GM04503 (cell line): ENCODE measurements at regions not wholly inside any gene's neighbourhood (a gene's known extent, or its start where the extent isn't known, plus 50 kb on each side); places are given as distances from the start of the nearest gene placed in this dataset.

Source experiments
- DNase-seq: peaks from one replicate; pipeline ENCODE4 v3.0.0-alpha.2; 2012; ENCODE audit warnings: low read depth

DNA sequence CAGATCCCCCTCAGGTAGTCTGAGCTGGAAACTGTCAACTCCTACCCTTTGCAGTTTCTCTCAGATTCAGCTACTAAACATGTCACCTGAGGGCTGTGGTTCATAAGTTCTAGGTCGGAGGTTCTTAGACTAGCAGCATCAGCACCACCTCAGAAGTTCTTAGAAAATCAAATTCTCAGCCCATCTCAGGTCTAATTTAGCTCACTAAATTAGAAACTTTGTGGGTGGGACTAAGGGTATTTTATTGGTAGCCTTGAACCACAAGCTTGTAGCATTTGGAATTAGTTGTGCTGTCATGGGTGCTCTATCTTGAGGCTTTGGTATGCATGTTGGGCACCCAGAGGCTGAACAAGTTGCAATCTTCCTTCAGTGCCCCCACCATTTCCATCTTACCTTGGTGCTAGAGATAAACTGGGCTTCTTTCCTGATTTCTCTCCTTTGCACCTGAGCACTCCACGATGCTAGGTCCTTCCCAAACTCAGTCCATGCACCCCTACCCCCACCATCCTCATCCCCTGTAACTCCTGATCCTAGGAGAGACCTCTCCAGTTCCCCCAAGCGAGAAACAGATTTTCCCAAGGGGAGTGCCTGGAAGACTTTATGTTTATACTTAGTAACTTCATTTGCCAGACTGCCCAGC is 54.2 kb downstream of the S1PR1 start:
- DNase-seq = no peak

DNA sequence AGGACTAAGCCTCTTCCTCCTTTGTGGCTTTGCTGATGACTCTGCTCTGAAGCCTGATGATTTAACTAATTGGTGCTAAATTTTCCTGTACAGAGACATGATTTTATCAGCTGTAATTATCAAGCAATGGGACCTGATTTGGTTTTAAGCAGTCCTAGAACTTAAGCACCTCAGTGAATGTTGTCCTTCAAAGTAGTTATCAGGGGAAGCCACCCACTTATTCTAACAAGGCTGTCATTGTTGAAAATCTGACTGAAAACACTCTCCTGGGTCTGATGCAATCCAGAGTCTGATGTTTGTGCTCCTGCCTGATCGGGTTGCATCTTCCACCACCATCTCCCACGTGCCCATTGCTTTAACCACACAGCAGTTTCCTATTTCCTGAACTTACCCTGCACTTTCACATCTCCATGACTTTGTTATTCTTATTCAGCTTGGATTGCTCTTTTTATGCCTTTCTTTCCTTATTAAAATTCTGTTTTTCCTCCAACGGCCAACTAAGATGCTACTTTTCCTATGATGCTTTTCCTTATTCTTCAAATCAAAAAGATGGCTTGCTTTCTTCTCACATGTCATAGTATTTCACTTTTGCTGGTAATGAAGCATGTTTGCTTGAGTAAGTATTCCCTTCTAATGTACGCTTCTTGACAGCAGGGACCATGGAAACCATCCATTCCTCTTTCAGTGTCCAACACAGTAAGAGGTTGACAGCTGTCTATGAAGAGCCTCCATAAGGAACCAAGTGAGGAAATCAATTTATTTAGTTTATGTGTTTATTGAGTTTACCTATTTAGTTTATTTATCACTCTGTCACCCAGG is 55.0 kb downstream of the S1PR1 start:
- DNase-seq = peak; percentile 35

- no peak for DNase-seq
Observed at GRCh38 chr1:101293461-101294051, 56.7 kb downstream of the S1PR1 start.

DNA sequence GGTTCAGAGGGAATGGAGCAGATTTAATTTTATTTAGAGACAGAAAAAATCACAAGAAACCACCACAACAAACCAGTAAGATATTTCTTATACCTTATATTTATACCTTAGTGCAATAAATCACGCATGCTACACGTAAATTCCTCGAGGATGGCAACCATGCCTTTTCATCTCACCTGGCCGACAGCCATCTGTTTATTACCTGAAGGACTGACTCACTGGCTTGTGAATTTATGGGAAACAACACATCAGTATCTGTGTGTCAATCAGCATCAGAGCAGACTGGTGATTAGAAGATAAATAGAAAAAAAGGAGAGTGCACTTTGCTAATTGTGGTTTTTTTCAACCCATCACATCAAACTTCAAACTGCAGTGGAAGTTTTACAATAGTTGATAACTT is 58.4 kb downstream of the S1PR1 start:
- no peak for DNase-seq

GRCh38 chr1:101298663-101299062 is 61.8 kb downstream of the S1PR1 start:
- no peak for DNase-seq

DNA sequence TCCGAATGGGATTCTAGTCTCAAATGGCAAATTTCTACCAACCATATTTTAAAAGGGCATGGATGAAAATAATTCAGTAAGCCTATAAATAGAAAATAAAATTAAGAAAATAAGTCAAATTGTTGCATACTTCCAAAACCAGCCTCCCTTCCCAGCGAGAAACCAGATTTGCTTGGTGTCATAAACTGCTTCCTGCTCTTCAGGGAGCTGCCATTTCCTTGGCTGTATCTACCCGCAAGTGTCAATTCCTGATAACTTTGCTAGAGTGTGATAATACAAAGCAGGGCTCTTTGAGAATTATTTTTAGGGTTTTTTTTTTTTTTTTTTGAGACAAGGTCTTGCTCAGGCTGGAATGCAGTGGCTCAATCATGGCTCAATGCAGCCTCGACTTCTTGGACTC is 62.3 kb downstream of the S1PR1 start:
- DNase-seq = no peak

- DNase-seq = no peak
Observed at GRCh38 chr1:101299710-101300109, 62.9 kb downstream of the S1PR1 start.

DNA sequence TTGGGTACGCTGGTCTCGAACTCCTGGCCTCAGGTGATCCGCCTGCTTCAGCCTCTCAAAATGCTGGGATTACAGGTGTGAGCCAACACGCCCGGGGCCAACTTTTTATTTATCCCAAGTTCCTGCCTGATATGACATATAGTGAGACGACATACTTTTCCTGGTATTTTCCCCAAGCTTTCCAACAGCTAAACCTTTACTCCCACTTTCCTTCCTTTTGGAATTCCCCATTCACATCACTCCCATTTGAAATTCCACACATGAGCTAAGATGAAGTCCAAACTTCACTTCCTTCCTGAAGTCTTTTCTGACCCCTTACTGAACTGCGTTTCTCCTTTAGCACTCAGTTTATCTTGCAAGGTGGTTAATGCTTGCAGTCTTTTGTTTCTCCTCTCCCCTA is 64.1 kb downstream of the S1PR1 start:
- no peak for DNase-seq

DNA sequence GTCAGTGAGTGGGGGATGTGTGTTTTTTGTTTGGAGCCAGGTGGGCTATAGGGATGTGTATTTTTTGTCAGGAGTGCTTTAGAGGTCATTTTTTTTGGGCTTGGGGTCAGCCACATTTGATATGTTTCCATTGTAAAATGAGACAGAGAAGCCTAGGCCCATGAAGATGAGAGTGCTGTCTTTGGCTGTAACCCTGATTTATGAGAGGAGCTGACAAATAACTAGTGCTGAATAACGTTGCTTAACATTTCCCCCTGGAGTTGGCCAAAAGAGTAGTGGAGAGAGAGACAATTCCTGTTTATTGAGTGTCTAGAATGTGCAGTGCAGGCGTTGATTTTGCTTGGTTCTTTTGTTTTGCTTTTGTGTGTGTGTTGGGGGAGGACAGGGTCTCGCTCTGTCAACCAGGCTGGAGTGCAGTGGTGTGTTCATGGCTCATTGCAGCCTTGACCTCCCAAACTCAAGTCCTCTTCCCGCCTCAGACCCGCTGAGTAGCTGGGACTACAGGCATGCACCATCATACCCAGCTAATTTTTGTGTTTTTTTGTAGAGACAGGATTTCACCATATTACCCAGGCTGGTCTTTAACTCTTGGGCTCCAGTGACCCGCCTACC is 64.7 kb downstream of the S1PR1 start:
- no peak for DNase-seq

GRCh38 chr1:101302831-101303511 is 66.2 kb downstream of the S1PR1 start:
- peak; percentile 46 for DNase-seq

DNA sequence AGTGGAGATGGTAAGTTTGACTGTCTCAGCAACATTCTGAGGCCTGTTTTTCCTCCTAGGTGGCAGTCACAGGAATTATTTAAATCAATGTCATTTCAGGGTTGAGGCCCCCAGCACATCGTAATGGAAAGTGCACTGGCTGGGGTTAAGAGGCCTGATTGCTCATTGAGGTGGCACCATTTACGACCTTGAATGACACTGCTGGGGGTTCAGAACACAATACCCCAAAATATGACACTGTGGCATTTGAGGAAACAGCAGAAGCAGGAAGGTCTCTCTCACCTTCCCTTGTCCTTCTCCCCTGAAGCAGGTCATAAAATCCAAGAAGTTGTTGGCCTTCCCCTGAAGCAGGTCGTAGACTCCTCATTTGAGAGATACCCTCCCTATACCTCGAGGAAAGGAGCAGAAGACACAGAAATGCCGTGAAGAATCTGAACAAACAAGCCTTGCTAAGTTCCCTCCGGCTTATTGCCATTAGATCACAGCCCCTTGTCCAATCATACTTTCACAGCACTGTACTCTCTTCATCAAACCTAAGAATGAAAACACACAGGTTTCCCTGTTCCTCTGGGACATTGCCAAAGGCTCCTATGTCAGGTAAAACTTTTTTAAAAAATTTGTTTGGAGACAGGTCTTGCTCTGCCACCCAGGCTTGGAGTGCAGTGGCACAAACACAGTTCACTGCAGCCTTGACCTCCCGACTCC is 71.3 kb downstream of the S1PR1 start:
- DNase-seq = no peak

- no peak for DNase-seq
Observed at GRCh38 chr1:101308935-101309333, 72.1 kb downstream of the S1PR1 start.

DNA sequence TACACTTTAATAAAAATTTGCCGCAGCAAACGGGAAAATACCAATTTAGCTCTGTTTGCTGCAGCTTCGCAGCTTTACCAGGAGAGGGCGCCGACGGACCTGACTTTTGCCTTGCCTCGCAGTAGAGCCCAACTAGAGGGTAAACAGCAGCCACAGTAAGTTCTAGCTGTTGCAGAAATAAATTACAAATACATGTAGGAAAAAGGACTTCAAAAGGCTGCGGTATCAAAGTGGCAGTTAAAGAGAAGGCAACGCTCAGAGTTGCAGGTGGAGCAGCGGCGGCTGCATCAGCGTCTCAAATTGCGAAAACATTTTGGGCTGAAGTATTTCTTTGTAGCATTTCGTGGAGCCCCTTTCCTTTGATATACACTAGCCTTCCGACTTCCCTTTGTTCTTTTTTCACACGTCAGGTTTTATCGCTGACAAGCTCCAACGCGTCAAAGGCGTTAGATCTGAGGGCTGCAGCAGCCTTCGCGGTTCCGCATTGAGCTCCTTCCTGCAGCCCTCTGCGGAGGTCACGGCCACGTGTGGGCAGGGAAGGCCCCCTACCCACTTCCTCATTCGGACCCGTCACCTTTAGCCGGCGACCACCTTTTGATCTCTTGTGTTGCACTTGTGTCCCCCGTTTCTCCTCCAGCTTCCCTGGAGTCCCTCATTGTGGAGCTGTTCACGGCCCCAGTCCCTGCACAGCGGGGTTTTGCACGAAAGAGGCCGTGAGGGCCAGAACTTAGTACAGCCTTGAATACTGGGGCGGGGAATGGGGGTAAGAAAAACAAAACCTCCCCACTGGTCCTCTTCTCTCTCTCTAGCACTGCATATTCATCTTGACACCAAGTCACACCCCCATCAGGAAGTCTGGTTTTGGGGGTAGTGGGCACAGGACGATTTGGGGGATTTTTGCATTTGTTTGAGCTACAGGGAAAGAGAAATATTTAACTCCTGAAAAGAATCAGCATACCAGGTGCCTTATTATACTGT is 72.8 kb downstream of the S1PR1 start:
- DNase-seq = no peak

DNA sequence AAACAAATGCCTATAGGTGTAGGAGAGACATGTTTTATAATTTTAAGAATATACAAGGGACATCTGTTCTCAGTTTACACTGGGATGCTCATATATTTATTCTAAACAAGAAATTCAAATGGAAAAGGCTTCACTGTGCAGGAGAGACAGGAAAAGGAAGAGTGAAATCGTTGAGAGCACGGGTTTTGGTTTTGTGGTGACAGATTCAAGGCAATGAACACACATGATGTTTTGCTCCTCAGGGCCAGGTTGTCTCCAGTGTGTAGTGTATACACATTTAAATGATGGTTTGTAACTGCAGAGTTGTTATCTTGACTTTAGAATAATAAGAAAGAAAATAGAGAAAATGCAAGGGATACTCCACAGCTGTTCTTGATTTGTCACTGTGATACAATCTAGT is 73.7 kb downstream of the S1PR1 start:
- no peak for DNase-seq

DNA sequence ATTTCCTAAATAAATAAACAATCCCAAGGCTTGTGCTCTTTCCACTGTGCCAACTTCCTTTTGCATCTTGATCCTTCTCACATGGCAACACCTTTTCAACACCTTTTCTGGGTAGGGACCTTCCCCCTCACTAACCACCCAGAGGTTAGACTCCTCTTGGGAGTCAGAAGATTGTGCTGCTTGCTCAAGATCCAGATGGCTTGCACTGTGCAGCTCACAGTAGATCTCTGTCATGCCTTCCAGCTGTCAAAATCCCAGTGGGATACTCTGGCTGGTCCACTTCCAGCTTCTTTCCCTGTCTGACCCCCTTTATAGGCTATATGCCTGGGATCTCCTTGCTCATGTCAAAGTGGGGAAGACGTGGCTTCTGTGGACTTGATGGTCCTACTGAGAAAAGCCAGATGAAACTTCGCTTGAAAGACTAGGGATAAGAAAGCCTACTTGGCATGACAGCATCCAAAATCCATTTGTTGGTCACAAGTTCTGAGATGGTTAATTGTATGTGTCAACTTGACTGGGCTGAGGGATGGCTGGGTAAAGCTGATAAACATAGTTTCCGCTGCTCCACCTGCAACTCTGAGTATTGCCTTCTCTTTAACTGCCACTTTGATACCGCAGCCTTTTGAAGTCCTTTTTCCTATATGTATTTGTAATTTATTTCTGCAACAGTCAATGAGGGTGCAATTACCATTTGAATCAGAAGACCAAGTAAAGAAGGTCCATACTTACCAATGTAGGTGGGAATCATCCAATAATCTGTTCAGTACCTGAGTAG is 74.5 kb downstream of the S1PR1 start:
- no peak for DNase-seq

- no peak for DNase-seq
Observed at GRCh38 chr1:101312147-101312546, 75.3 kb downstream of the S1PR1 start.

GRCh38 chr1:101313356-101313755 is 76.5 kb downstream of the S1PR1 start:
- no peak for DNase-seq

DNA sequence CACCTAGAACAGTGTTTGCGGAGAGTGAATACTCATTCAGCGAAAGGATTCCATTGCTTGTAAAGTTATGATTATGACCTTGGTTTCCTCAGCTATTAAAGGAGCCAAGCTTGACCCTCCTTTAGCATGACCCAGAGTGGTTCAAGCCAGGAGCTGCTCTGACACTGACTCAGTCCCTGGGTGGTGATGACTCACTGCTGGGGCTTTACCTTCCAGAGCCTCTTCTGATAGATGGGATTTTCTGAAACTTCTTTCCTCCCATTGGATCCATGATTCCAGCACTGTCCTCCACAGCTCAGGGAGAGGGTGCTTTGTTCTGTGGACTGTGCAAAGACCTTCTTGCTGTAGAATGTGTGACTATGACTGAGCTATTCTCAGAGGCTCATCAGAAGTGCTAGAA is 77.4 kb downstream of the S1PR1 start:
- no peak for DNase-seq

GRCh38 chr1:101316256-101316655 is 79.4 kb downstream of the S1PR1 start:
- DNase-seq = no peak

- no peak for DNase-seq
Observed at GRCh38 chr1:101316799-101317198, 80.0 kb downstream of the S1PR1 start.
